MCF 10A (cell line): ENCODE measurements at regions not wholly inside any gene's neighbourhood (a gene's known extent, or its start where the extent isn't known, plus 50 kb on each side); places are given as distances from the start of the nearest gene placed in this dataset.
"Not testable (repeated sequence)": the region's sequence is repeated elsewhere in the genome, so short reads cannot be mapped to it uniquely, and the experiment has no call there.

ENCODE experiments used
- BruUV-seq: library from RNA; stranded (reverse); fragments of 400-500 nt; replicated peaks from 2 replicates; lab custom pipeline; 2021; lab: Mats Ljungman, UMichigan
- CTCF ChIA-PET: fragments of 300-600 bp; sonication (Branson Sonifier 250); formaldehyde crosslinking; extraction: SDS; loops from one replicate; lab custom pipeline; 2021; ENCODE audit warnings: antibody characterized with exemption, inconsistent platforms; lab: Yijun Ruan, JAX
- POLR2A ChIA-PET: fragments of 300-600, 350-650 bp; sonication (Branson Sonifier 250); formaldehyde crosslinking; extraction: SDS; loops from one replicate; lab custom pipeline; 2020; ENCODE audit warnings: antibody characterized with exemption, inconsistent platforms; lab: Yijun Ruan, JAX
- DNase-seq: peaks from one replicate; pipeline ENCODE4 v3.0.0-alpha.2; 2018; ENCODE audit not compliant: unreplicated experiment
- H3K27ac Mint-ChIP-seq: one replicate; pipeline ENCODE4 v1.8.0; 2022; ENCODE audit warnings: mild to moderate bottlenecking, low read depth, mixed read lengths; ENCODE audit not compliant: unreplicated experiment
- H3K27me3 Mint-ChIP-seq: one replicate; pipeline ENCODE4 v1.8.0; 2022; ENCODE audit warnings: mixed read lengths; ENCODE audit not compliant: insufficient read depth, unreplicated experiment
- H3K36me3 Mint-ChIP-seq: one replicate; pipeline ENCODE4 v1.8.0; 2022; ENCODE audit warnings: mild to moderate bottlenecking, moderate library complexity, mixed read lengths; ENCODE audit not compliant: insufficient read depth, unreplicated experiment
- H3K4me1 Mint-ChIP-seq: one replicate; pipeline ENCODE4 v1.8.0; 2022; ENCODE audit warnings: mixed read lengths; ENCODE audit not compliant: insufficient read depth, unreplicated experiment
- H3K4me3 Mint-ChIP-seq: one replicate; pipeline ENCODE4 v1.8.0; 2022; ENCODE audit warnings: mild to moderate bottlenecking, moderate library complexity, mixed read lengths; ENCODE audit not compliant: unreplicated experiment
- H3K9me3 Mint-ChIP-seq: one replicate; pipeline ENCODE4 v1.8.0; 2022; ENCODE audit warnings: mixed read lengths; ENCODE audit not compliant: unreplicated experiment
- CTCF ChIP-seq: fragments of 200-600 bp; IDR thresholded peaks from one replicate; pipeline ENCODE4 v1.8.0; 2022; ENCODE audit warnings: antibody characterized with exemption, mild to moderate bottlenecking; ENCODE audit not compliant: unreplicated experiment
- intact Hi-C: fragments of 100-400 bp; cut with micrococcal nuclease; formaldehyde crosslinking; loops from 2 replicates; pipeline ENCODE4 v1.14.1; 2022

- intact Hi-C loops = no loop called here
- CTCF ChIA-PET = interaction anchor here (4.8 kb wide), 1 partner anchor 13 kb away, joined by 29 read pairs; no protein-coding TSS in a partner anchor
- Mint-ChIP-seq H3K27me3 (no peaks in the 10 kb centered on the region), H3K36me3 (no peaks in the 10 kb centered on the region), H3K4me3 (no peak overlapping the region), H3K27ac (no peak overlapping the region), H3K9me3 (no peaks in the 10 kb centered on the region), H3K4me1 (no peaks in the 10 kb centered on the region)
- BruUV-seq = no TSS peak
- TF ChIP-seq CTCF = no peak
- DNase-seq = no peak
- POLR2A ChIA-PET = no interaction called here
Observed at GRCh38 chr2:20949256-20949655, 94.6 kb downstream of the APOB start.

- BruUV-seq = no TSS peak
- POLR2A ChIA-PET = interaction anchor here (0.6 kb wide), 1 partner anchor 123 kb away, joined by 3 read pairs; no protein-coding TSS in a partner anchor
- CTCF ChIA-PET = interaction anchor here (0.5 to 2.4 kb wide), 3 partner anchors 17 to 285 kb away, joined by 3 to 8 read pairs (median 3); no protein-coding TSS in a partner anchor
- intact Hi-C loops = no loop called here
- Mint-ChIP-seq H3K36me3 (no peaks in the 10 kb centered on the region), H3K27ac (no peak overlapping the region), H3K27me3 (peaks cover under 1% of the 10 kb centered on the region), H3K4me1 (no peaks in the 10 kb centered on the region), H3K9me3 (no peaks in the 10 kb centered on the region), H3K4me3 (no peak overlapping the region)
- TF ChIP-seq CTCF = no peak
- DNase-seq = no peak
Observed at GRCh38 chr2:20946468-20946867, 97.4 kb downstream of the APOB start.

GRCh38 chr2:20943721-20944120 is 100.2 kb downstream of the APOB start:
- POLR2A ChIA-PET, H3K27ac Mint-ChIP-seq, H3K4me3 Mint-ChIP-seq, BruUV-seq, H3K4me1 Mint-ChIP-seq, H3K36me3 Mint-ChIP-seq, intact Hi-C loops, DNase-seq, H3K9me3 Mint-ChIP-seq: not testable (repeated sequence)
- peaks cover 22% of the 10 kb centered on the region for H3K27me3 Mint-ChIP-seq
- CTCF ChIA-PET = interaction anchor here (0.7 to 1.8 kb wide), 2 partner anchors 160 to 162 kb away, joined by 3 to 9 read pairs; no protein-coding TSS in a partner anchor

- ChIA-PET POLR2A (no interaction called here), CTCF (interaction anchor here (0.6 to 0.8 kb wide), 3 partner anchors 76 to 478 kb away, joined by 3 to 4 read pairs (median 3); no protein-coding TSS in a partner anchor)
- Mint-ChIP-seq H3K4me1 (no peaks in the 10 kb centered on the region), H3K4me3 (no peak overlapping the region), H3K27me3 (peaks cover 28% of the 10 kb centered on the region), H3K36me3 (no peaks in the 10 kb centered on the region), H3K9me3 (no peaks in the 10 kb centered on the region), H3K27ac (no peak overlapping the region)
- DNase-seq = no peak
- no TSS peak for BruUV-seq
- TF ChIP-seq CTCF = no peak
- intact Hi-C loops = no loop called here
Observed at GRCh38 chr2:20942646-20943125, 101.2 kb downstream of the APOB start.
